Activated CD8-positive, alpha-beta memory T cell treated with anti-CD3 and anti-CD28 coated beads for 36 hours (primary cell): ENCODE measurements at regions not wholly inside any gene's neighbourhood (a gene's known extent, or its start where the extent isn't known, plus 50 kb on each side); places are given as distances from the start of the nearest gene placed in this dataset.
"Not testable (repeated sequence)": the region's sequence is repeated elsewhere in the genome, so short reads cannot be mapped to it uniquely, and the experiment has no call there.

Experiments
- CTCF ChIA-PET: fragments of 350-600 bp; sonication (Branson Sonifier 250); formaldehyde crosslinking; loops from one replicate; lab custom pipeline; 2021; ENCODE audit warnings: antibody characterized with exemption; lab: Charles Lee
- POLR2A ChIA-PET: fragments of 350-600 bp; sonication (Branson Sonifier 250); formaldehyde crosslinking; loops from one replicate; lab custom pipeline; 2021; ENCODE audit warnings: antibody characterized with exemption; lab: Charles Lee

- CTCF ChIA-PET, POLR2A ChIA-PET: not testable (repeated sequence)
Measured at GRCh38 chr1:66424530-66424929, 109.4 kb upstream of the SGIP1 start.

GRCh38 chr1:66426239-66426853 lies 107.6 kb upstream of the SGIP1 start:
- POLR2A ChIA-PET, result no interaction called here

GRCh38 chr1:66430815-66431214 lies 103.1 kb upstream of the SGIP1 start:
- CTCF ChIA-PET, result interaction anchor here (1.5 kb wide), 1 partner anchor 183 kb away, joined by 3 read pairs; no protein-coding TSS in a partner anchor
- POLR2A ChIA-PET, result not testable (repeated sequence)

More at GRCh38 chr1:66426239-66426853, 107.6 kb upstream of the SGIP1 start:
- CTCF ChIA-PET, result interaction anchor here (0.6 kb wide), 1 partner anchor 124 kb away, joined by 3 read pairs; no protein-coding TSS in a partner anchor

GRCh38 chr1:66431999-66432398 lies 102.0 kb upstream of the SGIP1 start:
- CTCF ChIA-PET, result no interaction called here
- POLR2A ChIA-PET, result no interaction called here

GRCh38 chr1:66433611-66434010 lies 100.3 kb upstream of the SGIP1 start:
- CTCF ChIA-PET, result no interaction called here
- POLR2A ChIA-PET, result no interaction called here

GRCh38 chr1:66434096-66434495 lies 99.9 kb upstream of the SGIP1 start:
- POLR2A ChIA-PET, result interaction anchor here (0.6 to 0.7 kb wide), 2 partner anchors 68 to 144 kb away, joined by 3 to 8 read pairs; no protein-coding TSS in a partner anchor

GRCh38 chr1:66435541-66435940 lies 98.4 kb upstream of the SGIP1 start:
- CTCF ChIA-PET, result interaction anchor here (0.6 to 3.4 kb wide), 13 partner anchors 30 to 193 kb away, joined by 3 to 12 read pairs (median 5); no protein-coding TSS in a partner anchor
- POLR2A ChIA-PET, result interaction anchor here (0.7 to 2.1 kb wide), 5 partner anchors 8 to 89 kb away, joined by 3 to 5 read pairs (median 3); no protein-coding TSS in a partner anchor

More at GRCh38 chr1:66434096-66434495, 99.9 kb upstream of the SGIP1 start:
- CTCF ChIA-PET, result interaction anchor here (0.6 kb wide), 2 partner anchors 181 to 344 kb away, joined by 3 read pairs; no protein-coding TSS in a partner anchor

GRCh38 chr1:66436378-66437135 lies 97.4 kb upstream of the SGIP1 start:
- ChIA-PET POLR2A (interaction anchor here (0.7 to 2.1 kb wide), 9 partner anchors 9 to 154 kb away, joined by 3 to 5 read pairs (median 3); no protein-coding TSS in a partner anchor), CTCF (interaction anchor here (0.7 to 3.4 kb wide), 21 partner anchors 10 to 290 kb away, joined by 3 to 16 read pairs (median 5); no protein-coding TSS in a partner anchor)

GRCh38 chr1:66437136-66437401 lies 96.9 kb upstream of the SGIP1 start:
- CTCF ChIA-PET, result interaction anchor here (1.0 to 3.4 kb wide), 18 partner anchors 10 to 289 kb away, joined by 3 to 16 read pairs (median 5); no protein-coding TSS in a partner anchor
- POLR2A ChIA-PET, result interaction anchor here (0.7 to 2.1 kb wide), 5 partner anchors 10 to 154 kb away, joined by 3 to 5 read pairs (median 3); no protein-coding TSS in a partner anchor

GRCh38 chr1:66438062-66438461 lies 95.9 kb upstream of the SGIP1 start:
- POLR2A ChIA-PET, result no interaction called here

GRCh38 chr1:66438501-66438900 lies 95.5 kb upstream of the SGIP1 start:
- CTCF ChIA-PET, result interaction anchor here (2.5 kb wide), 1 partner anchor 8 kb away, joined by 16 read pairs; no protein-coding TSS in a partner anchor
- POLR2A ChIA-PET, result no interaction called here

More at GRCh38 chr1:66438062-66438461, 95.9 kb upstream of the SGIP1 start:
- CTCF ChIA-PET, result interaction anchor here (1.0 to 3.0 kb wide), 5 partner anchors 9 to 288 kb away, joined by 3 to 16 read pairs (median 6); no protein-coding TSS in a partner anchor

- POLR2A ChIA-PET, result no interaction called here
Measured at GRCh38 chr1:66439031-66439740, 94.8 kb upstream of the SGIP1 start.

GRCh38 chr1:66443793-66444192 lies 90.2 kb upstream of the SGIP1 start:
- POLR2A ChIA-PET, result no interaction called here
- CTCF ChIA-PET, result interaction anchor here (0.7 to 4.0 kb wide), 5 partner anchors 100 to 632 kb away, joined by 3 to 69 read pairs (median 16); no protein-coding TSS in a partner anchor

More at GRCh38 chr1:66439031-66439740, 94.8 kb upstream of the SGIP1 start:
- CTCF ChIA-PET, result interaction anchor here (1.1 kb wide), 1 partner anchor 196 kb away, joined by 3 read pairs; no protein-coding TSS in a partner anchor

GRCh38 chr1:66444438-66445265 lies 89.3 kb upstream of the SGIP1 start:
- ChIA-PET CTCF (interaction anchor here (0.7 to 4.0 kb wide), 14 partner anchors 74 to 204 kb away, joined by 3 to 69 read pairs (median 10); no protein-coding TSS in a partner anchor), POLR2A (interaction anchor here (0.7 to 1.4 kb wide), 3 partner anchors 93 to 197 kb away, joined by 3 to 5 read pairs (median 3); no protein-coding TSS in a partner anchor)

GRCh38 chr1:66445492-66446181 lies 88.3 kb upstream of the SGIP1 start:
- ChIA-PET CTCF (interaction anchor here (1.0 to 4.0 kb wide), 28 partner anchors 9 to 489 kb away, joined by 3 to 69 read pairs (median 5); no protein-coding TSS in a partner anchor), POLR2A (interaction anchor here (0.7 to 1.4 kb wide), 3 partner anchors 94 to 198 kb away, joined by 3 to 5 read pairs (median 3); no protein-coding TSS in a partner anchor)

- ChIA-PET POLR2A (interaction anchor here (0.5 to 1.4 kb wide), 2 partner anchors 108 to 199 kb away, joined by 3 to 5 read pairs; no protein-coding TSS in a partner anchor), CTCF (interaction anchor here (1.0 to 4.0 kb wide), 28 partner anchors 9 to 490 kb away, joined by 3 to 69 read pairs (median 6); no protein-coding TSS in a partner anchor)
Measured at GRCh38 chr1:66446261-66447001, 87.5 kb upstream of the SGIP1 start.
